ENCODE measurements at regions not wholly inside any gene's neighbourhood (a gene's known extent, or its start where the extent isn't known, plus 50 kb on each side); places are given as distances from the start of the nearest gene placed in this dataset.
A peak's percentile ranks its signal among the peaks of the same experiment; 100 is the strongest.

DNA sequence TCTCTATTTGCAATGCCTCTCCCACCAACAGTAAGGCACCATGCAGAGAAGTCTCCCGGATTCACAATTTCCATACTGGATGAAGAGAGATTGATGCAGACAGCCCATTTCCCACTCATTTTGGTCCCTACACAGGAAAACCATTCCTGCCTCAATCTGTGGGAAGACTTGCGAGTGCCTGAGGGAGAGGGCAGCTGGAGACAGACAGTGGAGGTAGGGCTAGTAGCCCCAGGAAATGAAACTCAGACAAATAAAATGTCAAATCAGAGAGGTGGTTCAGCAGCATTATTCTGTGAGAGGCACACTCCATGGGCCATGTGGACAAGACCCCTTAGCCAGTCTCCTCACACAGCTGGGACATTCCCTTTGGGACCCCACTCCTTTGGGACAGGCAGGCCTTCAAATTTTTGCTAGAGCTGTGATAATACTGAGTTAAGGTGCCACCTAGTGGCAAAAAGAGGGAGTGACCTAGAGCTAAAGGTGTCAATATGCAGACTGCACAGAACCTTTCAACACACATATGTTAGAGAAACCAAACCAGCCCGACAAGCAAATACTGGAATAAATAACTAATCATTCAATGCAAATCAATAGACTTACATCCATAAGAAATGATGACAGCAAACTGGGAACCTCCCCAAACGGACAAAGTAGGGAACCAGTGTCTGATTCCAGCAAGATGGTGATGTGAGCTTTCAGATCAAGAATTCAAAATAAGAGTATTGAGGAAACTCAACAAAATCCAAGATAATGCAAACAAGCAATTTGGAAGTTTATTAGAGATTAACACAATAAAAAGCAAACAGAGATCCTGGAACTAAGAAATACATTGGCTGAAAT, 1865.3 kb upstream of the AGA start:
- TF ChIP-seq, protein P1, sequence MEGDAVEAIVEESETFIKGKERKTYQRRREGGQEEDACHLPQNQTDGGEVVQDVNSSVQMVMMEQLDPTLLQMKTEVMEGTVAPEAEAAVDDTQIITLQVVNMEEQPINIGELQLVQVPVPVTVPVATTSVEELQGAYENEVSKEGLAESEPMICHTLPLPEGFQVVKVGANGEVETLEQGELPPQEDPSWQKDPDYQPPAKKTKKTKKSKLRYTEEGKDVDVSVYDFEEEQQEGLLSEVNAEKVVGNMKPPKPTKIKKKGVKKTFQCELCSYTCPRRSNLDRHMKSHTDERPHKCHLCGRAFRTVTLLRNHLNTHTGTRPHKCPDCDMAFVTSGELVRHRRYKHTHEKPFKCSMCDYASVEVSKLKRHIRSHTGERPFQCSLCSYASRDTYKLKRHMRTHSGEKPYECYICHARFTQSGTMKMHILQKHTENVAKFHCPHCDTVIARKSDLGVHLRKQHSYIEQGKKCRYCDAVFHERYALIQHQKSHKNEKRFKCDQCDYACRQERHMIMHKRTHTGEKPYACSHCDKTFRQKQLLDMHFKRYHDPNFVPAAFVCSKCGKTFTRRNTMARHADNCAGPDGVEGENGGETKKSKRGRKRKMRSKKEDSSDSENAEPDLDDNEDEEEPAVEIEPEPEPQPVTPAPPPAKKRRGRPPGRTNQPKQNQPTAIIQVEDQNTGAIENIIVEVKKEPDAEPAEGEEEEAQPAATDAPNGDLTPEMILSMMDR (IDR thresholded peaks at IDR 0.05; ENCODE audit: control insufficient read depth, extremely low read depth, insufficient read depth): peak; percentile 69
- no peak overlapping the region for H3K4me3 ChIP-seq (ENCODE audit: low read depth, low read length)
- DNase-seq (ENCODE audit: low read depth): no peak

DNA sequence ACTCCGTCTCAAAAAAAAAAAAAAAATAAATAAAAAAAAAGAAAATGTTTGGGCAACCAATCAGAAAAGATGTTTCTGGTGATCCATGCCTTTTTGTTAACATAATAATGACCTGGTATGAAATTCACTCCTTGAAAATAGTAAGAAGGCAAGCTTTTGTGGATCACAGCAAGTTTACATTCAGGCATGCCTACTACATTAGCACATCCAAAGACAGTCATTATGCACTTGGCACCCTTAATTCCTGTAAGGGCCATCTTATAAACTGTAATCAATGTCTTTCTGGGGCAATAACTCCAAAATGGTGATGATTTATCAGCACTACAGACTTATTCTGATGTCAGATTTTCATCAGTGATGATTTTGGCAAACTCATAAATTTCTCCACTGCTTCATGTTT, 1871.6 kb upstream of the AGA start:
- no peak overlapping the region for H3K4me3 ChIP-seq (ENCODE audit: low read depth, low read length)
- TF ChIP-seq, protein P1 (IDR thresholded peaks at IDR 0.05; ENCODE audit: control insufficient read depth, extremely low read depth, insufficient read depth): no peak
- DNase-seq (ENCODE audit: low read depth): no peak

DNA sequence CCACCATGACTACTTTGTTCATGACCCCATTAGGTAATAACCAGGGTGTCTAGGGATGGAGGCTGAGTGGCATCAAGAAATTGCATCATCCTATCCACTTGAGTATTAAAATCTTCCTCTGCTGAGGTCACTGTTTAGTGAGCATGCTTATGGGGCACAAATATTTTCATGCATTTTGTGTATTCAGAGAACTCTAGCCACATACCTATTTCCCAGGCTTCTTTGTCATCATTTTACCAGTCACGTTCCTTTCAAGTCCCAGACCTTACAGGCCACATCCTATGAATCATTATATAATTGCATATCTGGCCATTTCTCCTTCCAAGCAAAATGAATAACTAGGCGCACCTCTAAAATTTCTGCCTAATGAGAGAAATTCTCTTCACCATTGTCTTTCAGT, 1882.9 kb upstream of the AGA start:
- no peak for DNase-seq (ENCODE audit: low read depth)
- no peak overlapping the region for H3K4me3 ChIP-seq (ENCODE audit: low read depth, low read length)
- TF ChIP-seq, protein P1 (IDR thresholded peaks at IDR 0.05; ENCODE audit: control insufficient read depth, extremely low read depth, insufficient read depth): no peak

DNA sequence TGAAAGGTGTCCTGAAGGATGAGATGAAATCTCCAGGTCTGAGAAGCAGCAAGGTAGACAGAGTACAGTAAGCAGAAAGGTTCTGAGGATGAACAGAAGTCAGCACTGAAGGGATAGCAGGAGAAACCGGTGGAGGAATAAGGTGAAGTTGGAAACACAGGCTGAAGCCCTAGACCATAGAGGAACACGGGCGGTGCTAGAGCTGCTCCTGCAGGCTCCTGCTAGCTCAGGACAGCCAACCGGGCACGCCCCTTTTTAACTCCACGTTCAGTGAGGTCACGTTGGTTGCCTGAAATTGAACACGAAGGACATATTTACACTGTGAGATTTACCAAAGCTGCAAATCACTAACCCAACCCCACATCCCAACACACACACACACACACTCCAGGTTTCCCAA, 1886.4 kb upstream of the AGA start:
- TF ChIP-seq, protein P1 (IDR thresholded peaks at IDR 0.05; ENCODE audit: control insufficient read depth, extremely low read depth, insufficient read depth): no peak

DNA sequence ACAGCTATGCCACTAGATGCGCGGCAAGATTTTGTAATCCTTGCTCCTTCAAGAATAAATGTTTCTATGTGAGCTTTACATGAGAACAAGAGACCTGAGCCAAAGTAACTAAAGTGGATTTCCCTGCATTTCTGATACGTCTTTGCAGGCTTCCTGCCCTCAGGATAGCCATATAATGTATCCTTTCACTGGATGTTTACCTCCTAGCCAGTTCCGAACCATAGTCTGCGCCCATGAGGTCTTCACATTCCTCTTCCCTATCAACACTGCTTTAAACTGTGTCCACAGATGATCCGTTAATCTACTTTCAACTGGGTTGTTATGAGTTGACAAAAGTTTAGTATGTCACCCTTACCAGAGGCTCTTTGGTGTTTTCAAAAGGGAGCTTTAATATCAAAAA, 1889.1 kb upstream of the AGA start:
- H3K4me3 ChIP-seq (ENCODE audit: low read depth, low read length): no peak overlapping the region
- no peak for DNase-seq (ENCODE audit: low read depth)
- TF ChIP-seq, protein P1 (IDR thresholded peaks at IDR 0.05; ENCODE audit: control insufficient read depth, extremely low read depth, insufficient read depth): no peak

More for the DNA sequence above, 1886.4 kb upstream of the AGA start:
- no peak overlapping the region for H3K4me3 ChIP-seq (ENCODE audit: low read depth, low read length)
- no peak for DNase-seq (ENCODE audit: low read depth)

DNA sequence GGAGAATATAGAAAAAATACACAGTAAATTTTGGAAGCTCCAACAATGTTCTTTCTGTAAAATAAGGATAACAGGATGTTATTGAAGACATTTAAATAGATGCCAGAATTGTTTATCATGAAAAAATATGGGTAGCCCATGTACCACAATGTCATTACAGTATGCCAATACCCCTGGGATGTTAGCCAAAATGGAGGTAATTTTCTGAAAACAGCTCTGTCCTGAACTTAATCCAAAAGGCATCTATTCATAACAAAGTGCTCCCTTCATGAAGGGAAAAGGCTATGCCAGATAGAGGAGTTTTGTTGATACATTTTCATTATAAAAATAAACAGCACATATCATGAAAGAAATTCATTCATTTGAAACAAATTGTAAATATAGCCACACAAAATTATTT, 1902.6 kb upstream of the AGA start:
- DNase-seq (ENCODE audit: low read depth): no peak
- TF ChIP-seq, protein P1 (IDR thresholded peaks at IDR 0.05; ENCODE audit: control insufficient read depth, extremely low read depth, insufficient read depth): no peak
- no peak overlapping the region for H3K4me3 ChIP-seq (ENCODE audit: low read depth, low read length)

DNA sequence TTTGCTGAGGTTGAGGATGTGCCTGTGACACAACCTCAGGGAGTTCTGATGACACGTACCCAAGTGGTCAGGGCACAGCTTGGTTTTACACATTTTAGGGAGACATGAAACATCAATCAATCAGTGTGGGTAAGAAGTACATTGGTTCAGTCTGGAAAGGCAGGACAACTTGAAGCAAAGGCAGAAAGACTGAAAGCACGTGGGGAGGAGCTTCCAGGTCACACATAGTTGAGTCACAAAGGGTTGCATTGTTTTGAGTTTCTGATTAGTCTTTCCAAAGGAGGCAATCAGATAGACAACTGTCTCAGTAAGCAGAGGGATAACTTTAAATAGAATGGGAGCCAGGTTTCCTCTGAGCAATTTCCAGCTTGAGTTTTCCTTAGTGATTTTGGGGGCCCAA, 1910.0 kb upstream of the AGA start:
- DNase-seq (ENCODE audit: low read depth): no peak
- H3K4me3 ChIP-seq (ENCODE audit: low read depth, low read length): no peak overlapping the region
- TF ChIP-seq, protein P1 (IDR thresholded peaks at IDR 0.05; ENCODE audit: control insufficient read depth, extremely low read depth, insufficient read depth): no peak

All from LNCaP clone FGC (cell line).